ENCODE measurements at regions not wholly inside any gene's neighbourhood (a gene's known extent, or its start where the extent isn't known, plus 50 kb on each side); places are given as distances from the start of the nearest gene placed in this dataset.

- Histone ChIP-seq H3K4me3 (no peak overlapping the region), H3K9me3 (ENCODE audit: insufficient read depth, low read depth) (no peaks in the 10 kb centered on the region), H2AFZ (no peak overlapping the region), H3K4me1 (replicated peaks; ENCODE audit: insufficient read depth) (no peaks in the 10 kb centered on the region), H3K27me3 (ENCODE audit: insufficient read depth, low read depth) (no peaks in the 10 kb centered on the region), H4K20me1 (ENCODE audit: insufficient read depth) (no peaks in the 10 kb centered on the region), H3K4me2 (no peak overlapping the region), H3F3A (ENCODE audit: insufficient read depth, low read depth) (no peaks in the 10 kb centered on the region), H3K27ac (no peak overlapping the region), H3K79me2 (ENCODE audit: low read depth) (no peaks in the 10 kb centered on the region), H3K36me3 (ENCODE audit: low read depth) (no peaks in the 10 kb centered on the region), H3K9me2 (ENCODE audit: insufficient read depth) (no peaks in the 10 kb centered on the region)
- DNase-seq = no peak
- ChIA-PET CTCF (no interaction called here), POLR2A (ENCODE audit: unreplicated experiment) (no interaction called here)
- intact Hi-C loops (cut with micrococcal nuclease; ENCODE audit: unreplicated experiment) = no loop called here
- BruUV-seq (replicated peaks) = no TSS peak
- TF ChIP-seq CTCF (conservative IDR thresholded peaks at IDR 0.05) = no peak
- TF ChIP-seq EZH2 (IDR thresholded peaks at IDR 0.05; ENCODE audit: low read depth) = no peak
Measured at GRCh38 chr13:71374471-71375049, 492.4 kb downstream of the DACH1 start.

- no peaks in the 10 kb centered on the region for H3K9me3 ChIP-seq (ENCODE audit: insufficient read depth, low read depth)
- ChIA-PET CTCF (no interaction called here), POLR2A (ENCODE audit: unreplicated experiment) (no interaction called here)
- DNase-seq = no peak
- no peak overlapping the region for H3K27ac ChIP-seq
- no peak overlapping the region for H3K4me3 ChIP-seq
- no peaks in the 10 kb centered on the region for H4K20me1 ChIP-seq (ENCODE audit: insufficient read depth)
- no peaks in the 10 kb centered on the region for H3K27me3 ChIP-seq (ENCODE audit: insufficient read depth, low read depth)
- intact Hi-C loops (cut with micrococcal nuclease; ENCODE audit: unreplicated experiment) = no loop called here
- no TSS peak for BruUV-seq (replicated peaks)
- no peaks in the 10 kb centered on the region for H3F3A ChIP-seq (ENCODE audit: insufficient read depth, low read depth)
- no peaks in the 10 kb centered on the region for H3K4me1 ChIP-seq (replicated peaks; ENCODE audit: insufficient read depth)
- TF ChIP-seq EZH2 (IDR thresholded peaks at IDR 0.05; ENCODE audit: low read depth) = no peak
- no peak for TF ChIP-seq CTCF (conservative IDR thresholded peaks at IDR 0.05)
- H3K4me2 ChIP-seq = no peak overlapping the region
- H3K36me3 ChIP-seq (ENCODE audit: low read depth) = no peaks in the 10 kb centered on the region
- H3K9me2 ChIP-seq (ENCODE audit: insufficient read depth) = no peaks in the 10 kb centered on the region
- H3K79me2 ChIP-seq (ENCODE audit: low read depth) = no peaks in the 10 kb centered on the region
- H2AFZ ChIP-seq = no peak overlapping the region
Measured at GRCh38 chr13:71368336-71368735, 498.7 kb downstream of the DACH1 start.

GRCh38 chr13:71360041-71360440, 507.0 kb downstream of the DACH1 start:
- Histone ChIP-seq H3K4me3 (no peak overlapping the region), H3K79me2 (ENCODE audit: low read depth) (no peaks in the 10 kb centered on the region), H3K36me3 (ENCODE audit: low read depth) (no peaks in the 10 kb centered on the region), H3K9me3 (ENCODE audit: insufficient read depth, low read depth) (no peaks in the 10 kb centered on the region), H2AFZ (no peak overlapping the region), H3F3A (ENCODE audit: insufficient read depth, low read depth) (no peaks in the 10 kb centered on the region), H3K4me2 (no peak overlapping the region), H3K4me1 (replicated peaks; ENCODE audit: insufficient read depth) (no peaks in the 10 kb centered on the region), H3K9me2 (ENCODE audit: insufficient read depth) (no peaks in the 10 kb centered on the region), H4K20me1 (ENCODE audit: insufficient read depth) (no peaks in the 10 kb centered on the region), H3K27me3 (ENCODE audit: insufficient read depth, low read depth) (no peaks in the 10 kb centered on the region), H3K27ac (no peak overlapping the region)
- no peak for DNase-seq
- BruUV-seq (replicated peaks) = no TSS peak
- ChIA-PET CTCF (no interaction called here), POLR2A (ENCODE audit: unreplicated experiment) (no interaction called here)
- no peak for TF ChIP-seq EZH2 (IDR thresholded peaks at IDR 0.05; ENCODE audit: low read depth)
- no peak for TF ChIP-seq CTCF (conservative IDR thresholded peaks at IDR 0.05)
- intact Hi-C loops (cut with micrococcal nuclease; ENCODE audit: unreplicated experiment) = no loop called here

All from PC-9 (cell line).